WTC11 (cell line): ENCODE measurements at regions not wholly inside any gene's neighbourhood (a gene's known extent, or its start where the extent isn't known, plus 50 kb on each side); places are given as distances from the start of the nearest gene placed in this dataset.

Experiments used
- ATAC-seq: fragments of 200-7000 bp; cut with Tn5 transposase; 2 replicates; pipeline ENCODE4 v1.10.0; 2021; ENCODE audit warnings: mild to moderate bottlenecking, moderate library complexity
- CTCF ChIA-PET: fragments of 300-600 bp; sonication (Branson Sonifier 250); formaldehyde crosslinking; loops from one replicate; lab custom pipeline; 2021; ENCODE audit warnings: antibody characterized with exemption; lab: Charles Lee
- POLR2A ChIA-PET: fragments of 350-600 bp; sonication (Branson Sonifier 250); formaldehyde crosslinking; loops from one replicate; lab custom pipeline; 2021; ENCODE audit warnings: antibody characterized with exemption; lab: Charles Lee
- DNase-seq: peaks from one replicate; pipeline ENCODE4 v3.0.0; 2021; ENCODE audit warnings: low spot score
- H3K27ac Mint-ChIP-seq: 2 replicates; pipeline ENCODE4 v1.8.0; 2021; ENCODE audit warnings: mixed read lengths
- H3K27me3 Mint-ChIP-seq: 2 replicates; pipeline ENCODE4 v1.8.0; 2021; ENCODE audit warnings: low read depth, mild to moderate bottlenecking, moderate library complexity, mixed read lengths
- H3K36me3 Mint-ChIP-seq: 2 replicates; pipeline ENCODE4 v1.8.0; 2021; ENCODE audit warnings: mixed read lengths
- H3K4me1 Mint-ChIP-seq: 2 replicates; pipeline ENCODE4 v1.8.0; 2022; ENCODE audit warnings: mixed read lengths
- H3K4me3 Mint-ChIP-seq: 2 replicates; pipeline ENCODE4 v1.8.0; 2021; ENCODE audit warnings: mild to moderate bottlenecking, moderate library complexity, mixed read lengths
- H3K9me3 Mint-ChIP-seq: 2 replicates; pipeline ENCODE4 v1.8.0; 2021; ENCODE audit warnings: mixed read lengths
- ATF1 ChIP-seq: sonication (generic); formaldehyde crosslinking; IDR thresholded peaks from 2 replicates; pipeline ENCODE4 v1.8.1; 2023; ENCODE audit warnings: mild to moderate bottlenecking, moderate library complexity, missing genetic modification reagents
- ATF3 ChIP-seq: sonication (generic); formaldehyde crosslinking; conservative IDR thresholded peaks from 2 replicates; pipeline ENCODE4 v1.8.1; 2022; ENCODE audit warnings: mild to moderate bottlenecking, missing genetic modification reagents
- E2F4 ChIP-seq: sonication (generic); formaldehyde crosslinking; IDR thresholded peaks from 2 replicates; pipeline ENCODE4 v1.8.1; 2022; ENCODE audit warnings: low read depth, mild to moderate bottlenecking, moderate library complexity, missing genetic modification reagents, borderline replicate concordance
- EMX1 ChIP-seq: fragments of 250-450 bp; sonication (Bioruptor Pico); IDR thresholded peaks from 2 replicates; pipeline ENCODE4 v1.8.0; 2021; ENCODE audit warnings: mild to moderate bottlenecking
- FOXK1 ChIP-seq: sonication (generic); formaldehyde crosslinking; IDR thresholded peaks from 2 replicates; pipeline ENCODE4 v1.8.0; 2022; ENCODE audit warnings: mild to moderate bottlenecking, moderate library complexity, missing genetic modification reagents
- HMGA2 ChIP-seq: fragments of 250-450 bp; sonication (Bioruptor Pico); IDR thresholded peaks from 2 replicates; pipeline ENCODE4 v1.4.0; 2021; ENCODE audit warnings: mild to moderate bottlenecking, moderate library complexity
- NFYB ChIP-seq: sonication (generic); formaldehyde crosslinking; conservative IDR thresholded peaks from 2 replicates; pipeline ENCODE4 v1.8.0; 2022; ENCODE audit warnings: low read depth, missing genetic modification reagents
- OVOL2 ChIP-seq: fragments of 250-450 bp; sonication (Bioruptor Pico); IDR thresholded peaks from 2 replicates; pipeline ENCODE4 v1.9.0; 2021; ENCODE audit warnings: mild to moderate bottlenecking, borderline replicate concordance
- SMAD3 ChIP-seq: sonication (generic); formaldehyde crosslinking; IDR thresholded peaks from 2 replicates; pipeline ENCODE4 v1.8.0; 2022; ENCODE audit warnings: missing genetic modification reagents, mild to moderate bottlenecking, borderline replicate concordance
- TCF7 ChIP-seq: sonication (generic); formaldehyde crosslinking; IDR thresholded peaks from 2 replicates; pipeline ENCODE4 v1.8.0; 2022; ENCODE audit warnings: mild to moderate bottlenecking, low read depth, missing genetic modification reagents, moderate library complexity
- TEAD4 ChIP-seq: sonication (generic); formaldehyde crosslinking; IDR thresholded peaks from 2 replicates; pipeline ENCODE4 v1.8.0; 2022; ENCODE audit warnings: mild to moderate bottlenecking, missing genetic modification reagents
- TP53 ChIP-seq: sonication (generic); formaldehyde crosslinking; IDR thresholded peaks from 2 replicates; pipeline ENCODE4 v1.8.1; 2023; ENCODE audit warnings: mild to moderate bottlenecking, missing genetic modification reagents
- USF2 ChIP-seq: sonication (generic); formaldehyde crosslinking; IDR thresholded peaks from 2 replicates; pipeline ENCODE4 v1.8.1; 2023; ENCODE audit warnings: mild to moderate bottlenecking, missing genetic modification reagents, moderate library complexity
- ZNF232 ChIP-seq: sonication (generic); formaldehyde crosslinking; IDR thresholded peaks from 2 replicates; pipeline ENCODE4 v1.8.0; 2022; ENCODE audit warnings: mild to moderate bottlenecking, missing genetic modification reagents
- ZNF423 ChIP-seq: fragments of 250-450 bp; sonication (Bioruptor Pico); IDR thresholded peaks from 2 replicates; pipeline ENCODE4 v2.1.2; 2022; ENCODE audit warnings: mild to moderate bottlenecking, moderate library complexity
- TF ChIP-seq, protein P1 (sequence below): fragments of 250-450 bp; sonication (Bioruptor Pico); conservative IDR thresholded peaks from 2 replicates; pipeline ENCODE4 v1.9.0; 2021; ENCODE audit warnings: mild to moderate bottlenecking
- TF ChIP-seq, protein P2 (sequence below): sonication (generic); formaldehyde crosslinking; IDR thresholded peaks from 2 replicates; pipeline ENCODE4 v1.8.0; 2022; ENCODE audit warnings: mild to moderate bottlenecking, missing genetic modification reagents
- TF ChIP-seq, protein P3 (sequence below): sonication (generic); formaldehyde crosslinking; IDR thresholded peaks from 2 replicates; pipeline ENCODE4 v1.8.1; 2022; ENCODE audit warnings: missing genetic modification reagents, borderline replicate concordance
- TF ChIP-seq, protein P4 (sequence below): sonication (generic); formaldehyde crosslinking; IDR thresholded peaks from 2 replicates; pipeline ENCODE4 v1.8.0; 2022; ENCODE audit warnings: mild to moderate bottlenecking, missing genetic modification reagents
- TF ChIP-seq, protein P5 (sequence below): sonication (generic); formaldehyde crosslinking; IDR thresholded peaks from 2 replicates; pipeline ENCODE4 v1.8.0; 2022; ENCODE audit warnings: missing genetic modification reagents

- CTCF ChIA-PET, result interaction anchor here (2.5 kb wide), 1 partner anchor 52 kb away, joined by 8 read pairs; no protein-coding TSS in a partner anchor
These were observed 319.7 kb upstream of the GHITM start for GRCh38 chr10:83819609-83820008.

DNA sequence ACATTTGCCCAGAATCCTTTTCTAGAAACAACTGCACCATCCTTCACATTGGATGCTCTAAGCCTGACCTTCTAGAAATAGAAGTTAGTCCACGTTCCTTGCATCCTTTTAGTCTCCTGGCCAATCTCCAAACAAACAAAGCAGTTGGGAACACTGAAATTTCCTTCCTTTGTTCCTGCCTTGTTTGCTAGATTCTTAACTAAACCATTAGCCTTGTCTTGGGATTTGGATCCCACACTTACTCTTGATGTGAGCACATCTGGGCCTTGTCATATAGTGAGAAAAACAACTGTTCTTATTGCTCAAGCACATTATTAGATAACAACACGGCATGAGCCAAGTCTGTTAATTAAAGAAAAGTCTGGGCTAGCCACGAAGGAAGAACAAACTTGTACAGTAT is 319.3 kb upstream of the GHITM start:
- no peak for ATAC-seq
- H3K4me3 Mint-ChIP-seq, result no peak overlapping the region

More at GRCh38 chr10:83819609-83820008, 319.7 kb upstream of the GHITM start:
- no peaks in the 10 kb centered on the region for H3K27me3 Mint-ChIP-seq
- no peak for DNase-seq
- POLR2A ChIA-PET, result no interaction called here
- H3K4me1 Mint-ChIP-seq, result peaks cover 22% of the 10 kb centered on the region
- peaks cover 3% of the 10 kb centered on the region; the same call in 1 of the 2 replicates for H3K9me3 Mint-ChIP-seq
- no peak for ATAC-seq
- no peak overlapping the region for H3K27ac Mint-ChIP-seq
- no peaks in the 10 kb centered on the region for H3K36me3 Mint-ChIP-seq
- H3K4me3 Mint-ChIP-seq, result no peak overlapping the region
- no peak for TF ChIP-seq OVOL2 (CRISPR knock-in tag)
- TF ChIP-seq TP53, result no peak
- TF ChIP-seq USF2, result no peak
- no peak for TF ChIP-seq FOXK1
- TF ChIP-seq ATF3, result no peak
- TF ChIP-seq, protein P1, sequence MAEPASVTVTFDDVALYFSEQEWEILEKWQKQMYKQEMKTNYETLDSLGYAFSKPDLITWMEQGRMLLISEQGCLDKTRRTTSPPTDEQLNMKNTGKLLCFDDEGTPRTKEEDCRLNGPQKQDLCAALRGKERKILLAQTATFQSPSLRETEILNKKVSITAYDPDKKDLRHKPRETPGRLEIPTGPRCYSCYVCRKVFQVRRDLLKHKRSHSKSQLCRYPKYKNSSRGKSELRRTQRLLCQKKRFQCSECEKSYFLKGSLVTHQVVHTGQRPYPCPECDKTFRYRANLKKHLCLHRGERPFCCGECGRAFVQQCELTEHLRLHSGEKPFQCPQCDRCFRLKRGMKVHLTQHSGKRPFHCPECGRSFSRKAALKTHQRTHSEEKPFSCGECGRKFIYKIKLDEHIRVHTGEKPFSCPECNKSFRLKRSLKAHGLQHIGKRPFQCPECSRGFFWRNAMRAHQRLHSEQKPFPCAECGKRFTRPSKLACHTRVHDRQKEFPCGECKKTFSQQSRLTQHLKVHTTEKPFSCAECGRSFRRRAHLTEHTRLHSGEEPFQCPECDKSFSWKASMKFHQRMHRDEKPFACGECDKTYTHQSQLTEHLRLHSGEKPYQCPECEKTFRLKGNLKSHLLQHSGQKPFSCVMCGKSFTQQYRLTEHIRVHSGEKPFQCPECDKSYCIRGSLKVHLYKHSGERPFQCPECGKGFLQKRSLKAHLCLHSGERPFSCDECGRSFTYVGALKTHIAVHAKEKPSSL (CRISPR knock-in tag), result no peak
- TF ChIP-seq, protein P2, sequence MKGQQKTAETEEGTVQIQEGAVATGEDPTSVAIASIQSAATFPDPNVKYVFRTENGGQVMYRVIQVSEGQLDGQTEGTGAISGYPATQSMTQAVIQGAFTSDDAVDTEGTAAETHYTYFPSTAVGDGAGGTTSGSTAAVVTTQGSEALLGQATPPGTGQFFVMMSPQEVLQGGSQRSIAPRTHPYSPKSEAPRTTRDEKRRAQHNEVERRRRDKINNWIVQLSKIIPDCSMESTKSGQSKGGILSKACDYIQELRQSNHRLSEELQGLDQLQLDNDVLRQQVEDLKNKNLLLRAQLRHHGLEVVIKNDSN (CRISPR knock-in tag), result no peak
- no peak for TF ChIP-seq ZNF423
- TF ChIP-seq, protein P3, sequence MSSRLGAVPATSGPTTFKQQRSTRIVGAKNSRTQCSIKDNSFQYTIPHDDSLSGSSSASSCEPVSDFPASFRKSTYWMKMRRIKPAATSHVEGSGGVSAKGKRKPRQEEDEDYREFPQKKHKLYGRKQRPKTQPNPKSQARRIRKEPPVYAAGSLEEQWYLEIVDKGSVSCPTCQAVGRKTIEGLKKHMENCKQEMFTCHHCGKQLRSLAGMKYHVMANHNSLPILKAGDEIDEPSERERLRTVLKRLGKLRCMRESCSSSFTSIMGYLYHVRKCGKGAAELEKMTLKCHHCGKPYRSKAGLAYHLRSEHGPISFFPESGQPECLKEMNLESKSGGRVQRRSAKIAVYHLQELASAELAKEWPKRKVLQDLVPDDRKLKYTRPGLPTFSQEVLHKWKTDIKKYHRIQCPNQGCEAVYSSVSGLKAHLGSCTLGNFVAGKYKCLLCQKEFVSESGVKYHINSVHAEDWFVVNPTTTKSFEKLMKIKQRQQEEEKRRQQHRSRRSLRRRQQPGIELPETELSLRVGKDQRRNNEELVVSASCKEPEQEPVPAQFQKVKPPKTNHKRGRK, result no peak

More for the DNA sequence above, 319.3 kb upstream of the GHITM start:
- DNase-seq, result no peak
- ChIA-PET CTCF (no interaction called here), POLR2A (no interaction called here)
- peaks cover 3% of the 10 kb centered on the region; the same call in 1 of the 2 replicates for H3K9me3 Mint-ChIP-seq
- H3K36me3 Mint-ChIP-seq, result no peaks in the 10 kb centered on the region
- TF ChIP-seq SMAD3 (CRISPR knock-in tag) (no peak), ZNF232 (CRISPR knock-in tag) (no peak), TP53 (no peak), EMX1 (CRISPR knock-in tag) (no peak), HMGA2 (CRISPR knock-in tag) (no peak), TCF7 (no peak), ATF1 (CRISPR knock-in tag) (no peak), NFYB (CRISPR knock-in tag) (no peak), E2F4 (CRISPR knock-in tag) (no peak), TEAD4 (CRISPR knock-in tag) (no peak)
- TF ChIP-seq, protein P4, sequence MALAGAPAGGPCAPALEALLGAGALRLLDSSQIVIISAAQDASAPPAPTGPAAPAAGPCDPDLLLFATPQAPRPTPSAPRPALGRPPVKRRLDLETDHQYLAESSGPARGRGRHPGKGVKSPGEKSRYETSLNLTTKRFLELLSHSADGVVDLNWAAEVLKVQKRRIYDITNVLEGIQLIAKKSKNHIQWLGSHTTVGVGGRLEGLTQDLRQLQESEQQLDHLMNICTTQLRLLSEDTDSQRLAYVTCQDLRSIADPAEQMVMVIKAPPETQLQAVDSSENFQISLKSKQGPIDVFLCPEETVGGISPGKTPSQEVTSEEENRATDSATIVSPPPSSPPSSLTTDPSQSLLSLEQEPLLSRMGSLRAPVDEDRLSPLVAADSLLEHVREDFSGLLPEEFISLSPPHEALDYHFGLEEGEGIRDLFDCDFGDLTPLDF (CRISPR knock-in tag), result no peak
- TF ChIP-seq, protein P2 (CRISPR knock-in tag), result no peak
- TF ChIP-seq, protein P5, sequence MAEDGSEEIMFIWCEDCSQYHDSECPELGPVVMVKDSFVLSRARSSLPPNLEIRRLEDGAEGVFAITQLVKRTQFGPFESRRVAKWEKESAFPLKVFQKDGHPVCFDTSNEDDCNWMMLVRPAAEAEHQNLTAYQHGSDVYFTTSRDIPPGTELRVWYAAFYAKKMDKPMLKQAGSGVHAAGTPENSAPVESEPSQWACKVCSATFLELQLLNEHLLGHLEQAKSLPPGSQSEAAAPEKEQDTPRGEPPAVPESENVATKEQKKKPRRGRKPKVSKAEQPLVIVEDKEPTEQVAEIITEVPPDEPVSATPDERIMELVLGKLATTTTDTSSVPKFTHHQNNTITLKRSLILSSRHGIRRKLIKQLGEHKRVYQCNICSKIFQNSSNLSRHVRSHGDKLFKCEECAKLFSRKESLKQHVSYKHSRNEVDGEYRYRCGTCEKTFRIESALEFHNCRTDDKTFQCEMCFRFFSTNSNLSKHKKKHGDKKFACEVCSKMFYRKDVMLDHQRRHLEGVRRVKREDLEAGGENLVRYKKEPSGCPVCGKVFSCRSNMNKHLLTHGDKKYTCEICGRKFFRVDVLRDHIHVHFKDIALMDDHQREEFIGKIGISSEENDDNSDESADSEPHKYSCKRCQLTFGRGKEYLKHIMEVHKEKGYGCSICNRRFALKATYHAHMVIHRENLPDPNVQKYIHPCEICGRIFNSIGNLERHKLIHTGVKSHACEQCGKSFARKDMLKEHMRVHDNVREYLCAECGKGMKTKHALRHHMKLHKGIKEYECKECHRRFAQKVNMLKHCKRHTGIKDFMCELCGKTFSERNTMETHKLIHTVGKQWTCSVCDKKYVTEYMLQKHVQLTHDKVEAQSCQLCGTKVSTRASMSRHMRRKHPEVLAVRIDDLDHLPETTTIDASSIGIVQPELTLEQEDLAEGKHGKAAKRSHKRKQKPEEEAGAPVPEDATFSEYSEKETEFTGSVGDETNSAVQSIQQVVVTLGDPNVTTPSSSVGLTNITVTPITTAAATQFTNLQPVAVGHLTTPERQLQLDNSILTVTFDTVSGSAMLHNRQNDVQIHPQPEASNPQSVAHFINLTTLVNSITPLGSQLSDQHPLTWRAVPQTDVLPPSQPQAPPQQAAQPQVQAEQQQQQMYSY (CRISPR knock-in tag), result no peak
- H3K4me1 Mint-ChIP-seq, result peaks cover 22% of the 10 kb centered on the region
- H3K27ac Mint-ChIP-seq, result no peak overlapping the region
- H3K27me3 Mint-ChIP-seq, result no peaks in the 10 kb centered on the region
